ENCODE measurements at regions not wholly inside any gene's neighbourhood (a gene's known extent, or its start where the extent isn't known, plus 50 kb on each side); places are given as distances from the start of the nearest gene placed in this dataset.

GRCh38 chr3:16803019-16803418 lies 81.7 kb upstream of the PLCL2 start:
- DNase-seq (ENCODE audit: low read depth in 2 of 3, low spot score in 2 of 3) = no peak

GRCh38 chr3:16807391-16807790 lies 77.4 kb upstream of the PLCL2 start:
- DNase-seq (ENCODE audit: low read depth in 2 of 3, low spot score in 2 of 3) = no peak

DNA sequence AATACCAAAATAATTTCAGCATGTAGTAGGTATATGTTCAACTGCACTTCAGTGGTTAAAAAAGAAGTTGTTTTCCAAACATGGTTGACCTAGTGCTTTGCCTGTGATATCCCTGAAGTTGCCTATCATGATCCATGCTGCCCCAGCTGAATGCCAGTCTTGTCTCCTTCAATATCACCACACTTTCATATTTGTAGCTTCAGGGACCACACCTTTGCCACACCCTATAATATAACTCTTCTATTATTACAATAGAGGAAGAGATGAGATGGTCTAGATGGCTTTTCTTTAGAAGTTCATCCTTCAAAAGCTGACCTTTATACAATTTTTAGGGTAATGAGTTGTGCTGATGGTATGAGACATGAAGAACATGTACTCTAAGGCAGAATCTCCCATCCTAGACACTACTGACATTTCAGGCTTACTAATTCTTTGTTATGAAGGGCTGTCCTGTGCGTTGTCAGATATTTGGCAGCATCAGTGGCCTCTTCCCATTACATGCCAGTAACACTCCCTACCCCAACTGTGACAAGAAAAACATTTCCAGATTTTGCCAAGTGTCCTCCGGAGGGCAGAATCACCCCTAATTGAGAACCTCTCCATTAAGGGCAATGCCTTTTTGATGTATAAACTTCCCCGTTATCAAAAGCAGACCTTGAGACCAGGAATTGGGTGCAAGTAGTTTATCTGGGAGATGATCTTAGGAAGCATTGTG lies 76.2 kb upstream of the PLCL2 start:
- peak in 1 of 3 donors; percentile 26 for DNase-seq (ENCODE audit: low read depth in 2 of 3, low spot score in 2 of 3)

DNA sequence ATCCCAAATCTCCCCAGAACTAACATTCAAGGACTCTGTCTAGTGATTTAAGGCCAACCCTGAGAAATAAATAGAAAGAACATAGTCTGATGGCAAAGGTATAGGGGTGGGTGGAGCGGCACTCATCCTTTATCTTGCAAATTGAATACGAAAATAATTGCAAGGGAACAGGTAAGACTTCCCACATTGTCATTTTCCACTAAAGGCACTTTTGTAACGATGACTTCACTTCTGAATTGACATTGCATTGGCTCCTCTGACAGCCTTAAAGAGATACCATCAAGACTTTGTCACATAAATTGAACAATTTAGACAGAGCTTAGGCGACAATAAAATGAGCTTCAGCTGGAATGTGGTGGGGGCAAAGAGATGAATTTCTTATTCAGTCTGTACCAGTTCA lies 75.3 kb upstream of the PLCL2 start:
- no peak for DNase-seq (ENCODE audit: low read depth in 2 of 3, low spot score in 2 of 3)

DNA sequence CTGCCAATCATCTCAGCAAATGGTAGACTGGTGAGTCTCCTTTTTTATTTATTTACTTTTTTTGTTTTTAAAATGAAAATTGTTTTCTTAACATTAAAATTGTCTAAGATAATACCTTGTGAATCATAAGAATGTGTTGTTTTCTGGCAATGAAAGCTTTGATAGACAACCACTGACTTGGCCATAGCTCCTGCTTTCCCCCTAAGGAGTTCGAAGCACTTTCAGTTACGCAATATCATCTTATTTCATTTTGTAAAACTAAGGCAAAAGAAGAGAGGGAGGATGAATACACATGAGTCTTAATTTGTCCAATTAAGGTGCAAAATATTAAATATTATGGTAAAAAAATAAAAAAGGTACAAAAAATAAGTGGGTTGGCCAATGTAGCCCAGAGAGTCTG lies 74.8 kb upstream of the PLCL2 start:
- no peak for DNase-seq (ENCODE audit: low read depth in 2 of 3, low spot score in 2 of 3)

- DNase-seq (ENCODE audit: low read depth in 2 of 3, low spot score in 2 of 3) = peak in 1 of 3 donors; percentile 42
Measured at GRCh38 chr3:16810593-16811367, 74.0 kb upstream of the PLCL2 start.

GRCh38 chr3:16811950-16812349 lies 72.8 kb upstream of the PLCL2 start:
- no peak for DNase-seq (ENCODE audit: low read depth in 2 of 3, low spot score in 2 of 3)

GRCh38 chr3:16813336-16813735 lies 71.4 kb upstream of the PLCL2 start:
- no peak for DNase-seq (ENCODE audit: low read depth in 2 of 3, low spot score in 2 of 3)

DNA sequence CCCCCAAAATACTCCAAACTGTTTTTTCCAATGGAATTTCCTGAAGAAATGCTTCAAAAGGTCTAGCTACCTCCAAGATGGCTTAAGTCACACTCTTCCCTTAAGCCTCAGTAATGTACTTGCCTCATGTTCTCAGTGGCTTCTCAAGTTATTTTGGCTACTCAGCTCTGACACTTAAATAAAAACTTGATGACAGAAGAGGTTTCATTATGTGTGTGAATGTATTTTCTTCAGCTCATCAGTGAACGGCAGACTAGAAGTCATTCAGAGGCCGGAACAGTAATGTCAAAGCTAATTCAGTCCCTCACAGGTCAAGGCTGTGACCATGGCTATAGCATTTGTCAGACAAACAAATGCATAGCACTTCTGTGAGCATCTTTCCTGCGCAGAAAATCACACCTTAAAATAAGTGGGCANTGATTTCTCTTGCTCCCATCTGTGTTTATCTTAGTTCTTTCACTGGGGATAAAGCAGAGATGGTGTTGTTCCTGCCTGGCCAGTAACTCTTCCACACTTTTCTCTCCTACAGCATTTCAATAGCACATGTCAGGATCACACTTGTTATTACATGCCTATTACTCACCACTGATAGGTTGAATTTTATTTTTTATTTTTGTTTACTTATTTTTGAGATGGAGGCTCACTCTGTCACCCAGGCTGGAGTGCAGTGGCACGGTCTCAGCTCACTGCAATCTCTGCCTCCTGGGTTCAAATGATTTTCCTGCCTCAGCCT lies 68.5 kb upstream of the PLCL2 start:
- DNase-seq (ENCODE audit: low read depth in 2 of 3, low spot score in 2 of 3) = no peak

GRCh38 chr3:16817197-16817596 lies 67.6 kb upstream of the PLCL2 start:
- no peak for DNase-seq (ENCODE audit: low read depth in 2 of 3, low spot score in 2 of 3)

DNA sequence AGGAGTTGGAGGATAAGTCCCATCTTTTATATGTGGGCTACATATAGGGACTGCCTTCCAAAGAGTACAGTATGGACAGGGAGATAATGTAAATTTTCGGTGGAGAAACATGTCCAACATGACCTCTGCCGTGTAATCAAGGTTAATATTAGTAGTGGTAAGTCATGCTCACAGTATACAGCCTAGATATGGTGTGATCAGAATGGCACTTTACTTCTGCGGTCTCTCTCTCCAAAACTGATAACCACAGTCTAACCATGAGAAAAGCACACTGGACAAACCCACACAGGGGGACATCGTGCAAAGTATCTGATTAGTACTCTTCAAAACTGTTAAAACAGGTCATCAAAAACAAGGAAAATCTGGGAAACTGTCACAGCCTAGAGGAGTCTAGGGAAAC lies 66.6 kb upstream of the PLCL2 start:
- DNase-seq (ENCODE audit: low read depth in 2 of 3, low spot score in 2 of 3) = no peak

DNA sequence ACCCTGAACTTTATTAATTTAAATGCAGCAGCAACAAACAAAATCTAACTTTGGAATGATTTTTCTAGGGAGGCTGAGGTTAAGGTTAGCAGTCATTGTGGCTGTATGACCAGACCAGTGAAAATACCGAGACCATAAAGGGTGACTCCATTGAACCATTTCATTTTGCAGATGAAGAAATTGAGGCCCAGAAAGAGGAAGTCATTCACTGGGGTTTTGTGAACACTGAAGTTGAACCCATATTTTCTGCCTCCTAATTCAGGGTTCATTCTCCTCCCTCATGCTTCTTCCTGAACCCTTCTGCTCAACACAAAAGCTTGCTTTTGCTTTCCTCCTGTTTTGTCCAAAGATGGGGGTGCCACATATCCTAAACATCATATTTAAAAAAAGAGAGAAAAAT lies 65.8 kb upstream of the PLCL2 start:
- no peak for DNase-seq (ENCODE audit: low read depth in 2 of 3, low spot score in 2 of 3)

DNA sequence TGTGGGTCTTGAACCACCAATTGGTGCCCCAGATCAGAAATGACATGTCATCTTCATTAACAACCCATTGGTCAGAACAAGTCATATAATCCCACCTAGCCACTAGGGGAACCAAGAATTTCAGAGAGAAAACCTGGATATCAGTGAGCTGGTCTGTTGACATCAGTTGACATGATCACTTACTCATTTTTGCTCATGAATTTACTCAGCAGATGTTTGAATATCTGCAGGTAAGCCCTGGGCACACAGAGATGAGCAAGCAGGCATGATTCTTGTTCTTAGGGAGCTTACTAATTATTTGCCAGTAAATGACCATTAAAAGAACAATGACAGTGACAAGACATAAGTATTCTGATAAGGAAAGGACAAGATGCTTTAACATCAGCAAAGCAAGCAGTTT lies 64.3 kb upstream of the PLCL2 start:
- DNase-seq (ENCODE audit: low read depth in 2 of 3, low spot score in 2 of 3) = no peak

GRCh38 chr3:16821053-16821452 lies 63.7 kb upstream of the PLCL2 start:
- DNase-seq (ENCODE audit: low read depth in 2 of 3, low spot score in 2 of 3) = no peak

- peak in 1 of 3 donors; percentile 18 for DNase-seq (ENCODE audit: low read depth in 2 of 3, low spot score in 2 of 3)
Measured at GRCh38 chr3:16824081-16824696, 60.6 kb upstream of the PLCL2 start.

- DNase-seq (ENCODE audit: low read depth in 2 of 3, low spot score in 2 of 3) = no peak
Measured at GRCh38 chr3:16825617-16826204, 59.0 kb upstream of the PLCL2 start.

- DNase-seq (ENCODE audit: low read depth in 2 of 3, low spot score in 2 of 3) = peak in 2 of 3 donors; percentile 61 to 80
Measured at GRCh38 chr3:16828815-16829214, 55.9 kb upstream of the PLCL2 start.

DNA sequence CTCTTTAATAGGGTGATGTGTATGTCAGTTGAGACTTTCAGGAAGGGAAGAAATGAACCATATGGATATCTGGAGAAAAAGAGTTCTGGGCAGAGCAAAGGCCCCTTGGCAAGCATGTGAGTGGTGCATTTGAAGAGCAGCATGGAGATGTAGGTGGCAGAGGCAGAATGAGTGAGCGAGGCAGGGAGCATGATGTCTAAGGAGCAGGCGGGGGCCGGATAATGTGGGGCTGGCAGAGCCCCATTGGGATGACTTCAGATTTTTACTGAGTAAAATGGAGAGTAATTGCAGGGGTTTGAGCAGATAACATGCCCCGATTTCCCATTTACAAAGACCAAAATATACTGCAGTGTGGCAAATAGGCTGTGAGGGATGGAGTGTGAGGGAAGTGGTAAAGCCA lies 52.9 kb upstream of the PLCL2 start:
- DNase-seq (ENCODE audit: low read depth in 2 of 3, low spot score in 2 of 3) = no peak

- no peak for DNase-seq (ENCODE audit: low read depth in 2 of 3, low spot score in 2 of 3)
Measured at GRCh38 chr3:16834214-16834613, 50.5 kb upstream of the PLCL2 start.

- no peak for DNase-seq (ENCODE audit: low read depth in 2 of 3, low spot score in 2 of 3)
Measured at GRCh38 chr3:16834753-16835152, 50.0 kb upstream of the PLCL2 start.
